ENCODE measurements at regions not wholly inside any gene's neighbourhood (a gene's known extent, or its start where the extent isn't known, plus 50 kb on each side); places are given as distances from the start of the nearest gene placed in this dataset.

DNA sequence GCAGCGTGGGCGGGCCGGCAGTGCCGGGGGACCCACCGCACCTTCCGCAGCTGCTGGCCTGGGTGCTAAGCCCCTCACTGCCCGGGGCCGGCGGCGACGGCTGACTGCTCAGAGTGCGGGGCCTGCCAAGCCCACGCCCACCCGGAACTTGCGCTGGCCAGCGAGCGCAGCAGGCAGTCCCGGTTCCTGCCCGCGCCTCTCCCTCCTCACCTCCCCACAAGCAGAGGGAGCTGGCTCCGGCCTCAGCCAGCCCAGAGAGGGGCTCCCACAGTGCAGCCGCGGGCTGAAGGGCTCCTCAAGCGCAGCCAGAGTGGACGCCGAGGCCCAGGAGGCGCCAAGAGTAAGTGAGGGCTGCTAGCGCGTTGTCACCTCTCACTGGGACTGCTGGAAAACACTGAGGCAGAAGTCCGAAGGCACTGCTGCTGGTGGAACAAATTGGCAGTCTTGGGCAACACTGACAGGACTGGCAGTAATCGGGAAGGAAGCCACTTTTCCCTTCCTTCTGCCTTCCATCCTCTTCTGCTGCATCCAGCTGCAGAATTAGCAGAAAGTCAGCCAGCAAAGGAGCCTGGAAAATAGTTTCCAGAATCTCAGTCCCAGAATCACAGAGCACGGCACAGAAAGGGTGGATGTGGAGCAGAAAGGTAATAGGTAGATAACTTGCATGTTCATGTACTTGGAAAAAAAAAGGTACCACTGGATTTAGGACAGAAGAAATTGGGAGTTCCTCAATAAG is 179.4 kb upstream of the FN1 start:
- DNase-seq, result no peak

DNA sequence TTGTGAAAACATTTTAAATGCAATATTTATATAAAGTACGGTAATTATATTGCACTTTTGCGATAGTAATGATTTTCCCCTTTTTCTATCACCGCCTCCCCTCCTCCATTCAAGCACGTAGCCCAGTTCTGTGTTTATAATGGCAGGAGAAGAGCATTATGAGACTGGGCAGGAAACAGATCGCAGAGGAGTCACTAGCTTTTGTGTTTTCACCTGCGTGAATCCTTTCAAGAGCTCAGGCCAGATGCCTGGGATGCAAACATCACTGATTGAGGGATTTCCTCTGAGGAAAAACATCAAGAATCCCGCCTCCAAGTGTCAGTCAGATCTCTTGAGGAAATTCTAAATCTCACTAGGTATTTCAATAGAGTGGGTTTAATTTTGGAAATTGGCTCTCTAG is 178.4 kb upstream of the FN1 start:
- no peak for DNase-seq

DNA sequence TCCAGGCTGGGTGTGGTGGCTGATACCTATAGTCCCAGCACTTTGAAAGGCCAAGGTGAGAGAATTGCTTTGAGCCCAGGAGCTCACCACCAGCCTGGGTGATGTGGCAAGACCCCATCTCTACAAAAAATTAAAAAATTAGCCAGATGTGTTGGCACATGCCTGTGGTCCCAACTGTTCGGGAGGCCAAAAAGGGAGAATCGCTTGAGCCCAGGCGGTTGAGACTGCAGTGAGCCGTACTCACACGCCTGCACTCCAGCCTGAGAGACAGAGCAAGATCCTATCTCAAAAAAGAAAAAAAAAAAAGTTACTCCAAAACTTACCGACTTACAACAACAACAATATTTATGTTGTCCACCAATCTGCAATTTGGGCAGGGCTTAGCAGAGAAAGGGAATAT is 178.0 kb upstream of the FN1 start:
- DNase-seq, result no peak

DNA sequence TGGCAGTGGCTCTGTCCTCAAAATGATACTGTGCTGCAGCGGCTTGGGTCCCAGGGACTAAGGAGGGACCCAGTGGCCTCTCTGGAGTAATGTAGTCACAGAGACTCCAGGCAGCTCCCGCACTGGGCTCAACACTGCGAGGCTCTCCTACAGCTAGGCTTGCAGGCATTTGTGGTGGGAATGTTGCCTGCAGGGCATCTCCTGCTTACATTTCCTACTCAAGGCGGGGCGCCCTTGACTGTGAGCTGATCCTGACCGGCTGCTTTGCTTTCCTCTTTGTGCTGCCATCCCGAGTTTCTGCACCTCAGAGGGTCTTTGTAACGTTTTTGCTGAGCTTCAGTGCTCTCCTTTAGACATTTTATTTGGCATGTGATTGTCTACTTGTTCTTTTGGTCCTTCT is 177.4 kb upstream of the FN1 start:
- no peak for DNase-seq

DNA sequence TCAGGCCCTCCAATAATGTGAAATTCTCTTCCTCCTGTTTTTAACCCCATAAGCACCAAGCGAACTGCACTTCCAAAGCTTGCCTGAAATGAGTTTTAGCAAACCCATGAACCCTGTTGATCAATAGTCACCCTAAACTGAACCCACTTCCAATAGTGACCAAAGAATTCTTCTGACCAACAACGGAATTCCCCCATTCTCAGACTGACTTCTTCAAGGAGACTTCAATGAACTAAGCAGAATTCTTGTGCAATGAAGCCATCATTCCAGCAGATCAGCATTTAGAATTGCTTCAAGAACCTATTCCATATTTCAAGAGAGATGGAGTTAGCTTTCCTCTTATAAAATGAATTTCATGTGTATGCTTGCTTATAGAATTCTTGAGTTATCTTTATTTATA is 176.9 kb upstream of the FN1 start:
- no peak for DNase-seq

DNA sequence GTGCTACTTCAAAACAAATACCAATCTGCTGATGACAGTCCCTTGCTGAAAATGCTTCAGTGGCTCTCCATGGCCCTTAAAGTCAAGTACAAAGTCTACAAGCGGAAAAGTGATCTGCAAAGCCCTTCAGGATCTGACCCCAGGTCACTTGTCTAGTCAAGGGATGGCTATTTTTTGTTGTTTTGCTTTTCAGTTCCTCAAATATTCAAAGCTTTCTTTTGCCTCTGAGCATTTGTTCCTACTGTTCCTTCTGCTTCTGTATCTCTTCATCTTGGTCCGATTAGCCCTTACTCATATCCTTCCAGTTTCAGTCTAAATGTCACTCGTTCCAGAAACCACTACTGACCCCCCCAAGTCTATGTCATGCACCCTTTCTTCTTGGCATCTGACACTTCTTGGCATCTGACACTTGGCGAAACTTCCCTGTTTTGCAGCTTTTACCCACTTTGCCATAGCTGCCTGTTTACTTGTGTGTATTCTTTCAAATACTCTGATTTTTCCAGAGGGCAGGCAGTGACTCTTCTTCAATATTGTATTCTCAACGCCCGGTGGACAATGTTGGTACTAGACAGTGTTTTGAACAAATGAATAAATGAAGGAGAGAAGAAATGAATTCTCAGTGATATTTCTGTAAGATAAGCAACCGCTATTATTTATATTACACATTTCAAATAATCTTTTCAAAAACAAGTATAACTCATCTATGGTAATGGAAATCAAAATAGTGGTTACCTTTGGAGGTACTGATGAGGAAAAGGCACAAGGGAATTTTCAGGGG is 175.9 kb upstream of the FN1 start:
- no peak for DNase-seq

DNA sequence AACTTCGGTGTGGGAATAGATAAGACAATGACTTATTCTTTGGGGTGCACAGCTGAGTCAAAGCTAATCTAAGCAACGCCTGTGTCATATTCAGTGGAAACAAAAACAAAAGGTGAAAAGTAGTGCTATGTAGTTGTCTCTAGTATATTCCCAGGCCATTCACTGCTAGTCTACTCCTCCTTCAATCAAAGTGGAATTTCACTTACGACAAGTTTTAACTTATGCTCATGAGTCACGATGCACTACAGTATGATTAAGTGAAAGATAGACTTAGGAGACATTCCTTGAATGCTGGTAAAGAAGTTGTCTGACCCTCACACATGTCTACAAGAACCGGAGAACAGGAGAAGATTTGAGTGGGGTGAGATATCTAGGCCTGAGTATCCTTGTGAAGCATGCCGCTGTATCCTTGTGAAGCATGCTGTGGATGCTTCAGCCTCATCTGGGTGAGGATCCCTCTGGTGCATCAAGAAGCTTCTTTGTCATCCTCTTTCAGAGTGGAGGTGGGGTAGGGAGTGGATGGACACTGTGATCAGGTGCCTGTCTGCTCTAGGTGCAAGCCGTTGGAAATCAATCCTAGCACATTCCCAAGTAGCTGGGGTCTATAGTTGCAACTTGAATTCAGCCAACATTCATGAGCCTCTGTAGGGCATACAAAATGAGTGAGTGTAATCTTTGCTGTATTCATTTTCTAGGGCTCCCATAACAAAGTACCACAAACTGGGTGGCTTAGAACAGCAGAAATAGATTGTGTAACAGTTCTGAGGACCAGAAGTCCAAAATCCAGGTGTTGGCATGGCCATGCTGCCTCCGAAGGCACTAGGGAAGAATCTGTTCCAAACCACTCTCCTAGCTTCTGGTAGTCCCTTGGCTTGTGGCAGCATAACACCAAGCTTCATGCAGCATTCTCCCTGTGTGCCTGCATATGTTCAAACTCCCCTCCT is 173.5 kb upstream of the FN1 start:
- DNase-seq, result no peak

DNA sequence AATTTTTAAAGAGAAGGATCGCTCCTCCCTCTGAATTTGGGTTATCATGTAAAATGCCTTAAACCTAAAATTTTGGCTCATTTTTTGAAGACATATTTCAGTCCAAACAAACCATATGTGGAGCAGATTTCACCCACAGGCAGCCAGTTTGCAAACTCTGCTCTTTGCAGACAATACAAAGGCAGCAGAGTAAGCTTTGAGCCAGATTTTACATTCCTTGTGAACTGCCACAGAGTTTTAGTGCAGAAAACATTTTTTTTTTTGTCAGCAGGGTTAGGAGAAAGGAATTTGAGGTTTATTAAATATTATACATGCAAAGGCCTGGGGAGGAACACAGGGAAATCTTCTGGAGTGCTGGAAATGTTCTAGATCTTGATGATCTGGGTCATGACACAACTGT is 171.9 kb upstream of the FN1 start:
- no peak for DNase-seq

DNA sequence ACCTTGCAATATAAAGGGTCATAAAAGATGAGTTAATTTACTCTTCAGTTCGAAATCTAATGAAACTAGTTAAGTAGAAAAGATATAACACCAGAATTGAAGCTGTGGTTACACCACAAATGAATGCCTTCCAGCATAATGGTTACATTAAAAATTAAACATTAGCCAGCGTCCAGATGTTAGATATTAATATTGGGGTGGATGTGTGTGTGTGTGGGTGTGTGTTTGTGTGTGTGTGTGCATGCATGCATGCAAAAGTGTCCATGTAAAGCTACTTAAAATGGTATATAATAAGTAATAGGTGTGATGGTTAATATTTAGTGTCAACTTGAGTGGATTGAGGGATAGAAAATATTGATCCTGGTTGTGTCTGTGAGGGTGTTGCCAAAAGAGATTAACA is 170.4 kb upstream of the FN1 start:
- DNase-seq, result no peak

DNA sequence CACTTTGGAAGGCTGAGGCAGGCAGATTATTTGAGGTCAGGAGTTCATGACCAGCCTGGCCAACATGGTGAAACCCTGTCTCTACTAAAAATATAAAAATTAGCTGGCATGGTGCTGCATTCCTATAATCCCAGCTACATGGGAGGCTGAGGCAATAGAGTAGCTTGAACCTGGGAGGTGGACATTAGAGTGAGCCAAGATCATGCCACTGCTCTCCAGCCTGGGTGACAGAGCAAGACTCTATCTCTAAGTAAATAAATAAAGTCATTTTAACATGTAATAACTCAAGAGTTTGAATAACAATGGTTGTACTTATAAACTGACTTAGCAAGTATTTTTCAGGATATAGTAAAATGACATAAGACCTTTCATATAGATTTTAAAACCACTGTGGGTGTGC is 169.3 kb upstream of the FN1 start:
- DNase-seq, result no peak

DNA sequence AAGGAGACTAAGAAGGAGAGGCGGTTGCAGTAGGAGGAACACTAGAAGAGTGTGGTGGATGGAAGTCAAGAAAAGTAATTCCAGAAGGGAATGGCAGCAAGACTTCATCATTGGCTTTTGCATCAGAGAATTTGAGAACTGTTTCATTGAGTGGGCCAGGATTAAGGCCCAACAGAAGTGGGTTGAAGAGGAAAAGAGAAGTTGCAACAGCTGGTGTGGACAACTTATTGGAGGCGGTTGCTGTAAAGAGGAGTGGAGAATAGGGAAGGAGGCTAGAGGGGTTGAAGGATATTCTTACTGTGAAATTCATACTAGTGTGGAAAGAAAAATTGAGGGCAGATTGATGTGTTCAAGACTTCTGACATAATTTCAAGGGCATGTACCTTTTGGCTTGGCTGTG is 168.7 kb upstream of the FN1 start:
- DNase-seq, result no peak

DNA sequence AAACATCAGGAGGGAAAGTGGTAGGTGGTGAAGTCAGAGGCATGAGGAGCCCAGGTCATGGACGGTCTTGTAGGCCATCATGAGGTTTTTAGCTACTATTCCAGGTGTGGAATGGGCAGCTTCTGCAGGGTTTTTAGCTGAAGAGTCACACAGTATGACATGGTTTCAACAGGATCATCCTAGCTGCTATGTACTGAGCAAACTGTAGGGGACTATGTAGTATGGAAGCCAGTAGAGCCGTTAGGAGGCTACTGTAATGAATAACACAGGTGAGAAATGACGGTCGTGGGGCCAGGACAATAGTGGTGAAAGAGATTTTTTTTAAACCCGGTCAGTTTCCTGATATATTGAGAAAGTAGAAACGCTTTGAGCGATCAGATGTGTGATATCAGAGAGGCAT is 167.6 kb upstream of the FN1 start:
- DNase-seq, result no peak

DNA sequence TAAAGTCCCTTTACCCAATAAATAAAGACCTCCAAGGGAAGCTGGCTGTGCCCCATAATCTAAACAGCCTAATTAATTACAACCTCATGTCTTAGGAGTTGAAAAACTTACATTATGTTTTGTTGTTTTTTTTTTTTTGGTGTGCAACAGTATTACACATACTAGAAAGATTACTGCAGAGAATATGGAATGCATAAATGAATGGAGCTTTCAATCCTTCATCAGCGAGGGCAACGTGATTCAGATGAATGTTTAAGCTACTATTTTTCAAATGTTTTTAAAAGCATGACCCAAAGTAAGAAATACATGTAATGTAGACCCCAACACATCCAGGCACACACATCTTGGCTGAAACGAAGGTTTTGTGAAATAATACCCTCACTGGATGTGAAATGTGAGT is 167.1 kb upstream of the FN1 start:
- DNase-seq, result no peak

DNA sequence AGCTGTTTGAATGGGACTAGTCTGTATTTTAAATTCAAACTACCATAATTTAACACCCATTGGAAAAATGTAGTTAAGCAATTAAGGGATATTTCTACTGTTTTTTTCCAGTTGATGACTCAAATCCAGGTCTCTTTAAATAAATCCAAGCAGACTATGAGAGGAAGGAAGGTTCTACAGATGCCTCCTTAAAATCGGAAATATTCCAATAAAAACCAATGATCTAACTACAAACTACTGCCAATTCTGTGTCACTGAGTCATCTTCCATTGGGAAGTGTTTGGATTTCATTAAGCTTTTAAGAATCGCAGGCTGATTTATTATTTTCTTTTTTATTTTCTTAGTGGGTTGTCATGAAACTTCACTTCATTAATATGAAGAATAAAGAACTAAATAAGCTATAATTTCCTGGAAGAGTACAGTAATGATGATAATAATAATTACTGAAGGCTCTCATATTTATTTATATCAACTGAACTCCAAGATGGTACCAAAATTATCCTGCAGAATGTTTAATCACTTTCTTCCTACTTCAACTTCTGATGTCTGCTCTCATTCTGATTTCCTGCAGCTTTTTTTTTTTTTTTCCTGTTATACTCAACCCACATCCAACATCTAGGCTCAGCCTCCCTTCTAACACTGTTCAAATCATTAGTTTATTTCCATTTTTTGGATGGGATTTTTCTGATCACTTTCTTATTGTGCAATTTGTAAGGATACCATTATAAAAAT is 166.3 kb upstream of the FN1 start:
- DNase-seq, result no peak

DNA sequence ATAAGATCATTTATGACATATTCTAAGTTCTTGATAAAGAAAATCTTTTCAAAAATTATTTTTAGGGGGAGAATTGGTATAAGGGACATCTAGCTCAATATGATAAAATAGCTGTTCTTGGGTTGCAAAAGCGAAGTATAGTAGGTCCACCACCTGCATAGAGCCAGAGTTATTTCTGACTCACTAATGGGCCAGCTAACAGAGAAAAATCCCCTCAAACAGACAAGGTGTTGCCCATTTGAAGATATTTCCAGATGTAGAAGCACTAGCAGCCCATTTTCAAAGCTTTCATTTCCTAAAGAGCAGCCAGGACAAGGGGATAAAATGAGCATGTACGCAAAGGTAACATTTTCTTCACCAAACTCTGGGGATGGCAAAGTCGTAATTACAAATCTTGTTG is 165.7 kb upstream of the FN1 start:
- no peak for DNase-seq

DNA sequence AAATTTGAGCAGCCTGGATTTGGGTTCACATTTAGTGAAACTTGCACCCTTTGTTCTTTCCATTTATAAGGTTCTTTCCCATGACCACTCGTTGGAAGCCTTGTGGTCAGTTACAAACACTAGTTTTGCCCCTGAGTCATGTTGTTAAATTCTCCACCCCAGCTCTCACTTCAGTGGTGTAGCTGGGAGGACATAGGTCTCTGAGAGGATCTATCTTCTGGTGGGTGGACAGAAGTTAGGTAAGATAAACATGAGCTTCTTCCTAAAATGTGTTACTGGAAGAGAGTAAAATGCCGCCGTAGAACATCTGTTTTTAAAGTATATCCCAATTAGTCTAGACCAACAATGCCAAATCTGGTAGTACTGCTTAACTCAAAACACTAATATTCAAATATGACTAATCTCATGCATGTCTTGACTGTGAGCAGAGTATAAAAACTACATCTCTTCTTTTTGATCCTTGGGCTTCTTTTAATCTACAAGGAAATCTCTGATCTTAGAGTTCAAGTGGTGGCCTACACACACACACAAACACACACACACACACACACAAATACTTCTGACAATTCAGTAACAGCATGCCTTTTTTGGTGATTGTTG is 162.6 kb upstream of the FN1 start:
- DNase-seq, result no peak

DNA sequence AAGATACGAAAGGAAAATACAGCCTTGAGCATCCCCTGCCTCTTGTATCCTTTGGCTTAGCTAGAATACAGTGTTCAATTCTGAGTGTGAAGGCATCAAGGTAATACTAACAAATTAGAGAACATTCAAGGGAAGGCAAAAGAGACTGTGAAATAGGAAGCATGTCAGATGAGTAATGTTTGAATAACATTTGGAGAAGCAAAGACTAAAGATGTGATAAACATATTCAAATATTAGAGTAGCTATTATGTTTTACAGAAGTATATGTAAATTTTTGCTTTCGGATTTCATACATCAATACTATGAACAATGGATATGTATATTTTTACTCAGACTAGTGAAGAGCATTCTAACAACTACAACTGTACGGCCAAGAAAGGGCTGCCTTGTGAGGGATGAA is 161.7 kb upstream of the FN1 start:
- no peak for DNase-seq

DNA sequence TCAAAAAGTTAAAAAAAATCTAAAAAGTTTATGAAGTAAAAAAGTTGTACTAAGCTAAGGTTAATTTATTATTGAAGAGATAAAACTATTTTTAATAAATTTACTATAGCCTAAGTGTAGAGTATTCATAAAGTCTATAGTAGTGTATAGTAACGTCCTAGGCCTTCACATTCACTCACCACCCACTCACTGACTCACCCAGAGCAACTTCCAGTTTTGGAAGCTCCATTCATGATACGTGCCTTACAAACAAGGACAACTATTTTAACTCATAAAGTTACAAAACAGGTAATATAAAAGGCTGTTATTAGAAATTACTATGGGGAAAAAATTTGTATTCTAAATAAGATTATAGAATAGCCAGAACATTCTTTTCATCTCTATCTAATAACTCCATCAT is 158.9 kb upstream of the FN1 start:
- no peak for DNase-seq

DNA sequence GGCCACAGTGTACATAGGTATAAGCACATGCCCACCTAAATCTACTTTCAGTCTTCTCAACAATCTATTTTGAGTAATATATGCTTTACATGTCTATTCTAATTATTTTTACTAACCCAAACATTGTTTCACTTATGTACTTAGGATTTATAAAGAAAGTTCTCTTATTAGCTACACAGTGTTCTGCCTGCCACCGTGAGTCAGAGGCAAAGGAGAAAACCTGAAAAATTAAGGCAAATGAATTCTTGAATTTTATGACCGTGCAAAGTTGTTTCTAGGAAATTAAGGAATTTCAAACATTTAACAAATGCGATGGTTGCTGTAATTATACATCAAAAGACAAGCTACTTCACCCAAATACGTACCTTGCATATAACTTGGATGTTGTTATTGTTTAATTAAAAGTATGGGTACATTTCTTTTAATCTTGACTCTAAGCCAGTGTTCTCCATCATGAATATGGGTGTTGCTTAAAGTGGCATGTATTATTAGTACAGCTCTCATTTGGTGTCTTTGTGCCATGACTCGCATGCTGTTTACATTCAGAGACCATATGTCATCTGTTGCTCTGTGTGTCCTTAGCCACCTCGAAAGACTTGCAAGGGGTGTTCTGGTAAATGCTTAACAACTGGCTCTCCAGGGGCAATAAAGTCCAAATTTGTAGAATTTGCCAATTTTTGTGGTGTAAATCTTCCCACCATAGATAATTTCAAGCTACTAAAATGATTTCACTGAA is 154.3 kb upstream of the FN1 start:
- DNase-seq, result no peak

DNA sequence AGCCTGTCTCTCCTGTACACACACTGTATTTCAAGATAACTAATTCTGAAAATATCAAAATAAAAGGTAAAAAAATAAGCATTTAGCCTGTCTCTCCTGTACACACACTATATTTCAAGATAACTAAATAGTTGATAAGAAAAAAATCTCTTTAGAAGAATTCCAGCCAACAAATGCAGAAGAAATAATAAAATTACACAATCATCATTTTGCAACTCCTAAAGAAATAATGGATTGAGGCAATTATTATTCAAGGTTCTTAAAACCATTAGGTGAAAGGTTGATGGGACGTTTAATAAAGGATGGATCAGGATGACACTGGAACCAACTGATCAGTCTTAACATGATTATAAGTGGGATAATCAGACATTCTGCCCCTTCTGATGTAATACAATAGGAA is 148.0 kb upstream of the FN1 start:
- DNase-seq, result no peak

DNA sequence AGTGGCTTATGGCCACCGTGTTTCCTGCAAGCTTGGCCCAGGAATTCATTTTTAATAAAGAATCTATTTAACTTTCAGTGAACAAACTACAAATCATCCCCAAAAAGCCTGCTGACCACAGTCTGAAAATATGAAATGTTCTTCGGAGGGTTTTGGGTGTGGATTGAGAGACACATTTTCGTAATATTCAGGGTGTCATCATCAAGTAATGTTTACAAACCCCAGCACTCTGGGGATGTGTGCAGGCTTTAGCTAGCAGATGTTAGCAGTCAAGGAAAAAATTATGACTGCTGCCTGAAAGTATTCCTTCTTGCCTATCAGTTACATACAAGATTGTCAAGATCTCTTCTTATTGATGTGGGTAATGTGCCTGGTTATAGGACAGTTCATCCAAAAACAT is 143.9 kb upstream of the FN1 start:
- no peak for DNase-seq

DNA sequence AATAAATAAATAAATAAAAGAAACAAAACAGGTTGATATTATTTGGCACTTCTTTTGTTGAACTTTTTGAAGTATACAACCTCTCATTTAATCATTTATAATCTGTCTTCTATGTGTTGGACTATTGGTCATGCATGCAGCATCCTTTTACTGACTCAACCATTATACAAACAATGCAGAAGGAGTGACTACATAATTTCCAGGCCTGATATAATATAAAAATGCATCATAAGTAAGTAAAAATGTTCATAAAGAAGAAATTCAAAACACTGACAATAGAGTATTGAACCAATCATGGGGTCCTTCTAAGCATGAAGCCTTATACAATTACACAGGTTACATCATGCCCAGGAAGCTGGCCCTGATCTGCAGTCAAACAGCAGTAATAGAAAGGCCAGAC is 141.5 kb upstream of the FN1 start:
- no peak for DNase-seq

Measured in NCI-H1417 treated with DMSO at 0.1 percent for 48 hours (cell line).